Stimulated activated CD8-positive, alpha-beta memory T cell treated with anti-CD3 and anti-CD28 coated beads, Interleukin-12 subunit alpha, Interleukin-12 subunit beta, amount 100 ng/mL, for 1 hour (primary cell): ENCODE measurements at regions not wholly inside any gene's neighbourhood (a gene's known extent, or its start where the extent isn't known, plus 50 kb on each side); places are given as distances from the start of the nearest gene placed in this dataset.

Experiments
- DNase-seq: peaks from one replicate; pipeline ENCODE4 v3.0.0-alpha.2; 2020; ENCODE audit warnings: low read depth

DNA sequence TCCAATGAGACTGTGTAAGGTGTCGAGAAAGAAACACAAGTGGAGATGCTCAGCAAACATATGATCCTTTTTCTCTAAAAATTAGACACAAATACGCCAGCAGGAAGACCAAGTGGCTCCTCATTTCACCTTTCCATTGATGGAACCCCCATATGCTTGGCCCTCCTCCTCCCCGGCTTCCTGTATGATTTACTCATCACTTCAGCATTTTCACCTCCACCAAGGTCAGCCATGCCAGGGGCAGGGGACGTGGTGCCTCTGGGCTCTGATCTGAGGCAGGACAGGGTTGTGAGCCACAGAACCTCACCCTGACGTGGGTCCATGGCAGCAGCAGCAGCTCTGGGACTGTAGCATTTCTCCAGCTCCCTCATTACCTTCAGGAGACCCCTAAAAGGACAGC, 116.8 kb upstream of the PFKP start:
- DNase-seq: no peak

GRCh38 chr10:2949948-2950354, 117.4 kb upstream of the PFKP start:
- DNase-seq: no peak

DNA sequence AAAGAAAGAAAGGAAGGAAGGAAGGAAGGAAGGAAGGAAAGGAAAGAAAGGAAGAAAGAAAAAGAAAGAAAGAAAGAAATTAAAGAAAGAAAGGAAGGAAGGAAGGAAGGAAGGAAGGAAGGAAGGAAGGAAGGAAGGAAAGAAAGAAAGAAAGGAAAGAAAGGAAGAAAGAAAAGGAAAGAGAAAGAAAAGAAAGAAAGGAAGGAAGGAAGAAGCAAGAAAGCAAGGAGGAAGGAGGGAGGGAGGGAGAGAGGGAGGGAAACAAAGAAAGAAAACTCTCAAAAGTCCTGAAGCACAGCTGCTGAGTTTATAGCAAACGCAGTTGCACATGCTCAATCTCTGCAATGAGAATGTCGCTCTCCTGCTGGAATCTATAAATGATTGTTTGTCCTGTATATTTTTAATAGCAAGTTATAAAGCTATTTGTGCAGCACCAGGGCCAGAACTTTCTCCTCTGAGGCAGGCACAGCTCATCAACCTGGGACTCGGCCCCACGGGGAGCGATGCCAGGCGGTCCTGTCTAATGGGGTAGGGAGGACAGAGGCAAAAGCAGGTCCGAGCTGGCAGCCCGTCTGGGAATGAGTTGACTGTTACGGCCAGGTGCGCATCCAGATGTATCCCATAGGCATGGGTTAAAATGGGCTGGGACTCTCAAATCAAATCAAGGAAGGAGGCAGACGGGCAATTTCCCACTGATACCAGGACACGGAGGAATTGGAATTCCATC, 118.0 kb upstream of the PFKP start:
- DNase-seq: no peak

DNA sequence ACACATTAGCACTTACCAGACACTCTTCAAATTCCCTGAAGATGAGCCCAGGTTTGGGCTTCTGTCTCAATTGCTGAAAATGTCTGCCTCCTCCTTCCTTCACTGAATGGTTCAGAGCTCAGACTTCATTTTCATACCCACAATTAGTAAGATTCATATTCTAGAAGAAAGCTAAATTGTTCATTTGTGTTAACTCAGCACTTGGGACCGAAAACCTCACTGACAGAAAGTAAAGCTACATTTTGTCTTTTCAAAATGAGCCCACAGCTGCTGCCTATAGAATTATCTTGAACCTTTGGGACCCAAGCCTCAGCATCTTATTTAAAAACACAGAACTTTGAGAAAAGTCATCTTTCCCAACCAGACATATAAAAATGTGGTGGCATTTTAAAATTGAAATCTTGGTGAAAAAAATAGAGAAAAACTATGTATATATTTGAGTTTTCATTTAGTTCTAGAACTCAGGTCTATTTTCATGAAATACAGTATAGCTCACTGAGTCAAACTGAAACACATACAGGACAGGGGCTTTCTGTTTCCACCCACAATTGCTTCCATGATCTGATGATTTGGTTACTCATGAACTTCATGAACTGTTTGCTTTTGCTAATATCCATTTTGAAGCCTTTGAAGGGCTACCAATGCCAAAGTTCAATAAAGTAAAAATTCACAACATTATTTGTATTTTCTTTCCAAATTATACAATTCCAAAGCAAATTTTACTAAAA, 119.1 kb upstream of the PFKP start:
- no peak for DNase-seq

- no peak for DNase-seq
These were observed 122.6 kb upstream of the PFKP start for GRCh38 chr10:2944788-2945187.

DNA sequence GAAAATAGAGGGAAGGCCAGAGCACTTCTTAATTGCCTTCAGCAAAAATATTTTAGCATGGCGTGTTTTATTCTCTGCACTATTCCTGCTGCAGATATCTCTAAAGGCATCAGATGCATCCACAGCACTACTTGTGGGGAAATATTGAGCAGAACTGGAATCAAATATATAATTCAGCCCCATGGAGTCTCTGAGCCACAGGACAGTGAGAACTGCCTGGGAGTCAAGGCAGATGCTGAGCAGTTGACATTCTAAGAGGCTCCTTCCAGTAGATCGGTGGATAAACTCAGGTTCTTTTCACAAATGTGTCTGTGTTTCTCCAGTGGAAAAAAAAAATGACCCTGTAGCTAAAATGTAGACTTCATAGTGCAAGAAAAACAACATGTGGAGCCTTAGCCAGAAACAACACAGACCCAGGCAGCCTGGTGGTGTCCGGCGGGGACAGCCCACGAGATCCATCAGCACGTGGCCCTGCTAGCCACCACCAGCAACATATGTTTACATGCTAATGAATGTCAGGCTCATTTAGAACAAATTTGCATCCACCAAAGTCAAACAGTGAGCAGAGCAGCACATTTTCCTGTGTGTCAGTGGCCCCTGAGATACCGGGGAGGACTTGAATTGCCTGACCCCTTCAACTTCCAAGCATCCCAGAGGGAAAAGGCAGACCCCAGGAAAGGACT, 123.3 kb upstream of the PFKP start:
- no peak for DNase-seq

DNA sequence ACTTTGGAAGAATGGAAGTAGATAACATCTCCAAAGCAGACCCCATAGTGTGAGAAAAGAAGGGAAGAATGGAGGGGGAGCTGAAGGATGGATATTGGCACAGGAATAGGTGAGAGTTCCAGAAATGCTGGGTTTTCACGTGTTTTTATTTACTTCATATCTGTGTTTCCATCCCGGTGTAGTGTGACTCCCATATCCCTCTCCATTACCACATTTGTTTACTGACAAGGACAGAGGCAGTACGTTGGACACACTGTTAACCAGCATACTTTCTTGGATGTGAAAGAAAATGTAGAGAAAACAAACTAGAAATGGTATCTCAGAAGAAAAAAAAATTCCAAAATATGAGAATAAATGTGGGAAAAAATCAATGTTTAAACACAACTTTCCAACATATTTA, 124.4 kb upstream of the PFKP start:
- DNase-seq: no peak

DNA sequence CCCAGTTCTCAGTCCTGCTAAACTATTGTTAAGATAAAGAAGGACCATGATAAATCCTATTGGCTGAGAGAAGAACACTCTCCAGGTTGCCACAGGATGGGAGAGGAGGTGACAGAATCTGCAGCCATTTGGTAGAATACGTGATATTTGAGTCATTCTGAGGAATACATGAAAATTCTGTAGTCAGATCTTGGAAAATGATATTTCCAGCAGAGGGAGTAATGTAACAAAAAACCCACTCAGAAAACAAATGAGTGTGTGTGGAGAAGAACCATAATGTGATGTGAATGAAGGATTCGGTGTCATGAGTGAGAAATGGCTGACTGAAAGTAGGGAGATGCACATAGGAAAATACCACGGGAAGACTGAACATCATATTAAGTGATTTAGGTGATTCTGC, 128.5 kb upstream of the PFKP start:
- DNase-seq: no peak

DNA sequence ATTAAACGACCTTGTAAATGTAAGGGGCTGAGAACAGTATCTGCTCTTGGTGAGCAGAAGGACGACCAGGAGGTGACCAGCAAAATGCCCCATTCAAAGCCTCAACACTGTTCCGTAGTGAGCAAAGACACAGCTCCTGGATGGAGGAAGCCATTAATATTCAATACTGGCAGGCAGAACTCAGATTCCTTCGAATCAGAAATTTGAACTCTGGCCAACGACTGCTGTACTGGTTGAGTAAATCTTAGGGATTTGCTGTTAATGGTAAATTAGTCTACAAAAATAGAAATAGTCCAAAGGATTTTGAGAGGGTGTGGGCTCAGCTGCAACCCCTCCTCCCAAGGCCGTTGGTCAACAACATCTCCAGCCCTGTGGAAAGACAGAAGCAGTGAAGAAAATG, 130.5 kb upstream of the PFKP start:
- no peak for DNase-seq

DNA sequence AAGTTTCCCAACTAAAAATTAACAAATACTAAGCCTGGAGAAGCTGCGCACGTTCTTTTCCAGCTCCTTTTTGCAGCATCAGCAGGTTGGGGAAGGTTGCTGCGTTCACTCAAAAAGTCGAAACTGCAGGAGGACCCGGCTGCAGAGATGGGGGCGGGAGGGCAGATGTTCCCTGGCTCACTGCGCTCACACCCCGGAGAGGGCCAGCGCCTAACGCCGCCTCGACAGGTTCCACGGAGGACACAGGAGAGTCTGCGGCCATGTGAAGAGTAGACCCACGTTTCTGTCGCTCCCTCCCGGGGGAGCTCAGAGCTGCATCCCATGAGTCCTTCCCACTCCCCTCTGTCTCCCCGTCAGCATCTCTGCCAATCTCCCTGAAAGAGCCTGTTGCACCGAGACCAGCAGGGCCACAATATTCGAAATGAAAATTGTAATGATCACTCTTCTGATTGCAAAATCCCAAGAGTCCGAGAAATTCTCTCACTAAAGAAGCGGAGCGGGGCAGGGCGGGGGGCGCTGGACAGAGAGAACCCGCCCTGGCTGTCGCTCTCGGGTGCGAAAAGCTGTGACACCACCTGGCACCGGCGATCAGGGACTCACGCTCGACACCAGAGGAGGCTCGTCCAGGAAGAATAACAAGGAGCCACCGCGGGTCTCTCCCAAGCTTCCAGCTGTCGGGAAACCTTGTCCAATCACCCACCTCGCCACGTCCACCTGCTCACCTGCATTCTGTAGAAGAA, 131.5 kb upstream of the PFKP start:
- DNase-seq: no peak

GRCh38 chr10:2933924-2934323, 133.4 kb upstream of the PFKP start:
- DNase-seq: no peak

DNA sequence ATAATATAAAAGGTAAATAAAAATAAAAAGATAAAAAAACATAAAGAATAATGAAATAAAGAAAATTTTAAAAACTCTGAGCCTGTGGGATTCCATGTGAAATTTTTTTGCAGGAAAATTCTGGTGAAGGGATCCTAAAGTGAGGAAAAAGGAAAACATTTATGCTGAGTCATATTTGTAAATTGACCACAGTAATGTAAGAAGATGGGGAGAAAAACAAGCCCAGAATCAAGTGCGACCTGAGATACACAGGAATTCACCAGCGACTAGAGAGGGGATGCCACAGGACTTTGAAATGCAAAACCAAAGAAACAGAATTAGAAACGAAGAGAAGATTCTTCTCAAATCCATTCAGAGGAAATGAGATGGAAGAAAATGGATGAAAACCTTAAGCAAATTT, 133.8 kb upstream of the PFKP start:
- no peak for DNase-seq

DNA sequence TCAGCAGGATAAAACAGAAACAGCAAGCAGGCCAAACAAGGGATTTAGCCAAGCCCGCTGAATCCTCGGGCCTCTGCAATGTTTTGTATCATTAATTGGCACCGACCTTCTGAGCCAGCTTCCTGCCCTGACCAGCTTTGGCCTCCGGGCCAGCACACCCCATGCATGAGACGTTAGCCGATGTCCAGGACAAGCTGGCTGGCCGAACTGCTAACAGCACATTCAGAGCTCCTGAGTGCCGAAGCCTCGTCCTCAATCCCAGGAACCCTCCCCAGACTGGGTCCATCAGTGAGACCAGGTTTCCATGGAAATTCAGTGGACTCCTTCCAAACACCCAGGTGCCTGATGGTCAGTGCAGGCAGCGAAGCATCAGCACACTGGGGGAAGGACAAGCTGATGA, 134.3 kb upstream of the PFKP start:
- DNase-seq: no peak

- no peak for DNase-seq
These were observed 137.7 kb upstream of the PFKP start for GRCh38 chr10:2929480-2930258.

DNA sequence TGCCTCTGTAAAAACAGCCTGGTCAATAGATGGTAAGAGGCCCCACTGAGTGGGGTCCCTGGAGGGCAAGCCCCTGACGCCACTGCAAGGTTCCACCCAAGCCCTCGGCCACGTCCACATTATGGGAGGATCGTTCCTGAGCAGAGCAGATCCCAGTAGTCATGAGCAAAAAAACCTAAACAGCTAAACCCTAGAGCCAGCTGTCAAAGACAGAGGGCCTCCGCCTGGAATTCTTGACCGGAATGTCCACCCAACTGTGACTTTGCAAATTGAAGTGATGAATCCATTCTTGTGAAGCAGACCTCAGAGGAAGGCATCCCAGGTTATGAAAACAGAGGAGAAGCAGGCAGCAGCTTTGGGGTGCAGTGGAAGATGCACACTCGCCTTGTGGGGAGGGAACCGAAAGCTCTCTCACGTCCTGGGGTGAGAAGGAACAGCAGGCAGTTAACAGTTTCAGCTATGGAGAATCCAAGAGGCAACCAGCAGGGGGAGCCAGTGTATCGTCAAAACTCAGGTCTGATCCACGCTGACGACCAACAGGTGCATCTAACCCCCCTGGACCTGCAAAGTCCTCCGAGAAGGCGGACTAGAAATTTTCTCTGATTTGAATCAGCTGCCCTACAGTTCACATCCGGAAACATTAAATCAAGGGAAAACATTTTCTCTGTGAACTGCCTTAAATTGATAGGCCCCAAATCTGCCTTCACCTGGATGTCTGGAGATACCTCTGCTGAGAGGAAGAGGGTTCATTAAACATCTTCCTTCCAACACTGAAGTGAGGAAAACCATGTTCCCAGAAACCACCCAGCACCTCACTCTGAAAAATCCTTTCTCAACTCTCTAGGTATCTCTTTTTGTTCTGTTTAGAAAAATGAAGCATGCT, 139.1 kb upstream of the PFKP start:
- peak; percentile 14 for DNase-seq

DNA sequence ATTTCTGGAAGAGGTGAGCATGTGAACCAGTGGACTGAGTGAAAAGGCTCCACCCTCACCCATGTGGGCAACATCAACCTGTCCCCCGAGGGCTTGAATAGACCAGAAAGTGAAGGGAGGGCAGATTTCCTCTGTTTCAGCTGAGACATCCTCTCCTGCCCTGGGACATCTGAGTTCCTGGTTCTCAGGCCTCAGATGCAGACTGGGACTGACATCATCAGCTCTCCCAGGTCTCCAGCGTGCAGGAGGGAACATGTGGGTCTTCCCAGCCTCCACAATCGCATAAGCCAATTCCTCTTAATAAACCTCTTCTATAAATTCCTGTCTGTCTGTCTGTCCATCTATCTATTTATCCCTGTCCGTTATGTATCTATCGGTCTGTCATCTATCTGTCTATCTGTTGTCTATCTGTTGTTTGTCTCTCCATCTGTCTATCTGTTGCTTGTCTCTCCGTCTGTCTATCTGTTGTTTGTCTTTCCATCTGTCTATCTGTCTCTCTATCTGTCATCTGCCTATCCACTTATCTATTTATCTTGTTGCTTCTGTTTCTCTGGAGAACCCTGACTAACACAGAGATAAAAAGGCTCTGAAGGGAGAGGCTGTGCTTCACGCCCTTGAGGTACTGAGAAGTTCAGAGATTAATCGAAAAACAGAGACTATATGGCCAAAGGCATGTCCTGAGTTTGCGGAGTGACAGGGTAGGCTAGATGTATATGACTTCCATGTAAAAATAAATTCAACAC, 140.3 kb upstream of the PFKP start:
- DNase-seq: no peak

GRCh38 chr10:2925631-2926030, 141.7 kb upstream of the PFKP start:
- no peak for DNase-seq

DNA sequence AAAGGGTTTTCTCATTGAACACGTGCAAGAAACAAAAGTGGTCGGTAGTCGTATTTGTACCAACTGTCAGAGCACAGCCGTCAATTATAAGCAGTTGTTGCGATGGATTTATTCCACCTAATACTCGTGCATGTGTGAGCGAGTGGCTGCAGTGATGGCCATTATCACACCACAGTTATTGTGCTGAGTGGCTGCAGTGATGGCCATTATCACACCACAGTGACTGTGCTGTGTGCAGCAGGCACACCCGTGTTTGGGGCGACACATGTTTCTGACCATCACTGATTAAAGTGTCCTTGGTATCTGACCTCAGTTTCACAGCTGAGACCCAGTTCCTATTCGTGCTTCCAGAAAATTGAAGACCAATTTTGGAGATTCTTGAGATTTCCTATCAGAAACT, 142.9 kb upstream of the PFKP start:
- DNase-seq: no peak

DNA sequence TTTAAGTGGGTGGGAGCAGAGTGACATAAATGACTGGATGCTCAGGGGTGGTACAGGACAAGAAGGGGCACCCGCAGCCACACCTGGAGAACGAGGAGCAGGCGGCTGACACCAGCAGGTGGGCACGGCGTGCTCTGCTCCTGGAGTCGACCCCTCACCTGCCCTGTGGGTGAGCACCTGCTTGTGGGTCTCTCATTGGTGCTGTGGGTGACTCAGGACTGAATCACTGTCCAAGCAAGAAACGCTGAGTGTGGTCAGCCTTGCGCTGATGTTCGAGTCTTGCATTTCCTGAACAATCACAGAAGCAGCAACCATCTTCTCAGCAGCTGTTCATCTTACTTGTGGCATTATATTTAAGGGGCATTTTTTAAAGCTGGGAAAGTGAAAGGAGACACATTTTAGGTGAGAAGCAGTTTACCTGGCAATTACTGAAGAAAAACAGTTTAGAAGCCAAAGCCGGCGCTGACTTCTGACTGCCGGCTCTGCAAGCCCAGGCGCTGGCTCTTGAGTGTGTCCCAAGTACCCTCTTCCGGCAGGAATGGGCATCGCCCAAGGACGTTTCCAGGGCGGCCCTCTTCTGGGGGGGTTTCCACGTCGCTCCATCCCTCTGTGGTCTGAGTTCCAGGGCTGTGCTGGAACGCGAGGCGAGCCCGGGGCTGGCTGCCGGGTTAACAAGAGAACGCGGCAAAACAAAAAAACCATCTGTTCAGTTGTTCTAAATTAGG, 145.2 kb upstream of the PFKP start:
- DNase-seq: no peak
